NB4 (cell line): ENCODE measurements at regions not wholly inside any gene's neighbourhood (a gene's known extent, or its start where the extent isn't known, plus 50 kb on each side); places are given as distances from the start of the nearest gene placed in this dataset.

ENCODE experiments used
- CTCF ChIP-seq: IDR thresholded peaks from one replicate; pipeline ENCODE4 v1.5.1; 2012; ENCODE audit warnings: low read depth, low read length
- POLR2A ChIP-seq: IDR thresholded peaks from 2 replicates; pipeline ENCODE4 v1.6.1; 2011; ENCODE audit warnings: mild to moderate bottlenecking; ENCODE audit not compliant: insufficient read length; ENCODE audit errors: extremely low read depth

DNA sequence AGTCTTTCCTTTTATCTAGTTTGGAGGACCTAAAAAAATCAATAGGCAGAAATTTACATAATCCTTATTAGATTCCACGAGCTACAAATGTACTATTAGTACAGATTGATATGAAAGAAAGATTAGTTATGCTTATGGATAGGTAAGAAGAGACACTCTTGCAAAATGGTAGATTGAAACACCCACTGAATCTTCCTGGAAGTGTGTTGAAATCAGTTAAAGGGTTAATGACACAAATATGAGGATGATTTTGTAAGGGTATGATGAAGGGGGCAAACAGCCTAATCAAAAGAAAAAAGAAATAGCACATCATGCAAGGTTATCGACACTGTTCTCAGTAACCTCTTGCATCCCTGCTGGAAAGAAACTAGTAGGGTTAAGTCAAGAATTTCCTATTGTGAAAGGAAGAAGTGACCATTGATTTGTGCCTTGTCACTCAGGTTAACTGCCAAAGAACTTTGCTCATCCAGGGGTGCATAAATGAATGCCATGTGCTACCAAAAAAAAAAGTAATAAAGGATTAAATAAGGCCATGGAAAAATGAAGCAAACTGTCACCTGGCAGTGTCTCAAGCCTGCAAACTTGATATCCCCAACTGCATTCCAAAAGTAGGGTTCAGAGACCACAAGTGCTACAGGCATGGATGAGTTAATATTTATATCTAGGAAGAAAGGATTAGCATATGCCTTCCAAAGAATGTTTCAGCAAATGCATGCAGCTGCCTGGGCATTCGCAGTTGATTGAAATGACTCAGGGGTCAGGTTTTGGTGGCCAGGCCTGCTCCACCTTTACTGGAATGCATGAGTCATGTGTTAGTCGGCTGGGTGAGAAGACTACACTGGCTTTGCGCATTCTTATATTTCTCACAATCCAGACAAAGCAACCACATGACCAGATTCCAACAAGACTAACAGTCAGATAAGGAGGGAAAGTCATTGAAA is 78.3 kb upstream of the ATXN3L start:
- TF ChIP-seq POLR2A (no peak), CTCF (no peak)
